K562 (cell line): ENCODE measurements at regions not wholly inside any gene's neighbourhood (a gene's known extent, or its start where the extent isn't known, plus 50 kb on each side); places are given as distances from the start of the nearest gene placed in this dataset.

ENCODE experiments used
- ARID2 ChIP-seq: fragments of 450-650 bp; IDR thresholded peaks from 2 replicates; pipeline ENCODE4 v1.6.1; 2017; ENCODE audit warnings: antibody characterized with exemption, mild to moderate bottlenecking
- DMBX1 ChIP-seq: fragments of 250-450 bp; sonication (Bioruptor Pico); IDR thresholded peaks from 2 replicates; pipeline ENCODE4 v1.8.0; 2022; ENCODE audit warnings: inconsistent platforms, mild to moderate bottlenecking, moderate library complexity, borderline replicate concordance
- MAFF ChIP-seq: IDR thresholded peaks from 2 replicates; pipeline ENCODE4 v1.6.1; 2012; ENCODE audit warnings: low read length, improper control_type of control experiment
- RERE ChIP-seq: sonication (generic); formaldehyde crosslinking; IDR thresholded peaks from 2 replicates; pipeline ENCODE4 v1.8.0; 2023; ENCODE audit warnings: missing genetic modification reagents, mild to moderate bottlenecking, borderline replicate concordance
- TRIM28 ChIP-seq: fragments of 450-650 bp; IDR thresholded peaks from 2 replicates; pipeline ENCODE4 v1.6.1; 2017
- ZBTB11 ChIP-seq, 3 experiments: fragments of 200-800 bp in 1 of 3; fragments of 250-450 bp in 1 of 3; fragments of 450-650 bp in 1 of 3; sonication (Bioruptor Pico) in 1 of 3; sonication (Bioruptor generic) in 1 of 3; formaldehyde crosslinking in 1 of 3; IDR thresholded peaks; 2 replicates each; pipeline versions ENCODE4 v1.6.1 to v1.8.0; 2016 to 2022; ENCODE audit warnings: mild to moderate bottlenecking in 2 of 3, missing genetic modification characterization in 2 of 3, missing compliant biosample characterization in 1 of 3, moderate library complexity in 1 of 3
- ZBTB34 ChIP-seq: fragments of 250-450 bp; sonication (Bioruptor Pico); IDR thresholded peaks from 2 replicates; pipeline ENCODE4 v1.8.0; 2021; ENCODE audit warnings: mild to moderate bottlenecking, moderate library complexity
- ZNF143 ChIP-seq: sonication (generic); formaldehyde crosslinking; IDR thresholded peaks from 2 replicates; pipeline ENCODE4 v1.9.0; 2022; ENCODE audit warnings: mild to moderate bottlenecking, missing genetic modification reagents
- ZNF764 ChIP-seq: fragments of 250-450 bp; sonication (Bioruptor Pico); IDR thresholded peaks from 2 replicates; pipeline ENCODE4 v1.4.0; 2020; ENCODE audit warnings: low read depth, mild to moderate bottlenecking, moderate library complexity
- TF ChIP-seq, protein P1 (sequence below): fragments of 250-450 bp; sonication (Bioruptor Pico); IDR thresholded peaks from 2 replicates; pipeline ENCODE4 v1.5.0; 2021

DNA sequence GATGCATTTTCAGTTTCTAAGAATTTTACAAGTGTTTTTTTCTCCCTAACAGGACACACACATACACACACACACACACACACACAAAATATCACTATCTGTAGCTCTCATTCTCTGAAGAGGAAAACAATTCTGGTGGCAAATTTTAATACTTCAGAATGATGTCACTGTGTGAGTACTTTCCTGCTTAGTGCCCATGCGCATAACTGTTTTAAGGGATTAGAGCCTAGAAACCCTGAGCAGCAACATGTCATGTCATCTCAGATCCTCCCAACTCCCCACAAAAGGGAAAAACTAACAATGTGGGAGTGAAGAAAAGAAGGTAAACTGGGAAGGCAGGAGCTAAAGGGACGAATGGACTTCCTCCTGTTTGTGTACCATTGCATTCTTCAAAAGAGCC, 401.2 kb downstream of the SPRY2 start (continued):
- TF ChIP-seq, protein P1, sequence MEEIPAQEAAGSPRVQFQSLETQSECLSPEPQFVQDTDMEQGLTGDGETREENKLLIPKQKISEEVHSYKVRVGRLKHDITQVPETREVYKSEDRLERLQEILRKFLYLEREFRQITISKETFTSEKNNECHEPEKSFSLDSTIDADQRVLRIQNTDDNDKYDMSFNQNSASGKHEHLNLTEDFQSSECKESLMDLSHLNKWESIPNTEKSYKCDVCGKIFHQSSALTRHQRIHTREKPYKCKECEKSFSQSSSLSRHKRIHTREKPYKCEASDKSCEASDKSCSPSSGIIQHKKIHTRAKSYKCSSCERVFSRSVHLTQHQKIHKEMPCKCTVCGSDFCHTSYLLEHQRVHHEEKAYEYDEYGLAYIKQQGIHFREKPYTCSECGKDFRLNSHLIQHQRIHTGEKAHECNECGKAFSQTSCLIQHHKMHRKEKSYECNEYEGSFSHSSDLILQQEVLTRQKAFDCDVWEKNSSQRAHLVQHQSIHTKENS (CRISPR knock-in tag): no peak
- TF ChIP-seq DMBX1 (CRISPR knock-in tag): no peak
- TF ChIP-seq ZNF764 (CRISPR knock-in tag): no peak
- TF ChIP-seq ZBTB34 (CRISPR knock-in tag): no peak
- no peak for TF ChIP-seq MAFF
- no peak for TF ChIP-seq TRIM28
- TF ChIP-seq RERE (CRISPR knock-in tag): no peak
- TF ChIP-seq ZNF143 (CRISPR knock-in tag): no peak
- TF ChIP-seq ZBTB11 (CRISPR knock-in tag; IDR thresholded peaks at IDR 0.05): no peak
- no peak for TF ChIP-seq ARID2
